Neural cell (in vitro differentiated cells): ENCODE measurements at regions not wholly inside any gene's neighbourhood (a gene's known extent, or its start where the extent isn't known, plus 50 kb on each side); places are given as distances from the start of the nearest gene placed in this dataset.

ENCODE experiments used
- H2AFZ ChIP-seq: fragments of 200-600, 300-800 bp; sonication (generic), shearing (Covaris generic); 2 replicates; pipeline ENCODE4 v1.6.0; 2014; ENCODE audit warnings: low read depth, mild to moderate bottlenecking, antibody characterized with exemption, low read length, moderate library complexity
- H3F3A ChIP-seq: fragments of 200-600 bp; shearing (Covaris generic); 2 replicates; pipeline ENCODE4 v1.6.1; 2016; ENCODE audit warnings: mild to moderate bottlenecking, moderate library complexity, mixed read lengths, antibody characterized with exemption, low read length; ENCODE audit not compliant: insufficient read depth, poor library complexity, severe bottlenecking
- H3K27ac ChIP-seq: fragments of 200-600, 300-800 bp; sonication (generic), shearing (Covaris generic); 2 replicates; pipeline ENCODE4 v1.5.1; 2014; ENCODE audit warnings: mild to moderate bottlenecking, low read length, moderate library complexity
- H3K27me3 ChIP-seq: fragments of 300-800, 200-600 bp; sonication (generic), shearing (Covaris generic); 2 replicates; pipeline ENCODE4 v1.6.0; 2014; ENCODE audit warnings: mild to moderate bottlenecking, low read depth, low read length, moderate library complexity; ENCODE audit not compliant: insufficient read depth
- H3K36me3 ChIP-seq: fragments of 300-800, 200-600 bp; sonication (generic), shearing (Covaris generic); 2 replicates; pipeline ENCODE4 v1.5.1; 2014; ENCODE audit warnings: mild to moderate bottlenecking, antibody characterized with exemption, low read length, moderate library complexity; ENCODE audit not compliant: insufficient read depth
- H3K4me2 ChIP-seq: fragments of 300-800, 200-600 bp; sonication (generic), shearing (Covaris generic); 2 replicates; pipeline ENCODE4 v1.6.0; 2014; ENCODE audit warnings: mild to moderate bottlenecking, low read length
- H3K4me3 ChIP-seq: fragments of 300-800, 200-600 bp; sonication (generic), shearing (Covaris generic); 2 replicates; pipeline ENCODE4 v1.5.1; 2014; ENCODE audit warnings: mild to moderate bottlenecking, low read length, moderate library complexity
- H3K79me2 ChIP-seq: fragments of 200-600 bp; shearing (Covaris generic); replicated peaks from 2 replicates; pipeline ENCODE4 v1.6.0; 2014; ENCODE audit warnings: mild to moderate bottlenecking, low read length, moderate library complexity; ENCODE audit not compliant: insufficient read depth
- H3K9ac ChIP-seq: fragments of 300-800, 200-600 bp; sonication (generic), shearing (Covaris generic); 2 replicates; pipeline ENCODE4 v1.6.1; 2016; ENCODE audit warnings: mild to moderate bottlenecking, low read length, mixed read lengths
- H3K9me2 ChIP-seq: fragments of 200-600 bp; shearing (Covaris generic); 2 replicates; pipeline ENCODE4 v1.6.1; 2016; ENCODE audit warnings: mild to moderate bottlenecking, low read length, mixed read lengths; ENCODE audit not compliant: insufficient read depth
- H3K9me3 ChIP-seq: fragments of 200-600, 300-800 bp; sonication (generic), shearing (Covaris generic); 2 replicates; pipeline ENCODE4 v1.6.1; 2016; ENCODE audit warnings: mild to moderate bottlenecking, mixed run types, low read length, moderate library complexity, mixed read lengths
- H4K20me1 ChIP-seq: fragments of 200-600 bp; shearing (Covaris generic); 2 replicates; pipeline ENCODE4 v1.6.1; 2016; ENCODE audit warnings: mild to moderate bottlenecking, mixed run types; ENCODE audit not compliant: insufficient read depth
- EP300 ChIP-seq: fragments of 450-650 bp; conservative IDR thresholded peaks from 2 replicates; pipeline ENCODE4 v1.6.1; 2014; ENCODE audit warnings: antibody characterized with exemption, mild to moderate bottlenecking, moderate library complexity; ENCODE audit not compliant: poor library complexity, severe bottlenecking
- EZH2 ChIP-seq: fragments of 200-600, 300-800 bp; shearing (Covaris generic), sonication (generic); IDR thresholded peaks from 2 replicates; pipeline ENCODE4 v1.6.1; 2014; ENCODE audit warnings: antibody characterized with exemption, low read length, borderline replicate concordance, mild to moderate bottlenecking; ENCODE audit not compliant: insufficient read depth, poor library complexity, severe bottlenecking
- MXI1 ChIP-seq: fragments of 450-650 bp; conservative IDR thresholded peaks from 2 replicates; pipeline ENCODE4 v1.6.1; 2014; ENCODE audit warnings: antibody characterized with exemption, mild to moderate bottlenecking; ENCODE audit not compliant: poor library complexity, severe bottlenecking
- POLR2AphosphoS5 ChIP-seq: IDR thresholded peaks from 2 replicates; pipeline ENCODE4 v1.6.1; 2012
- RAD21 ChIP-seq: fragments of 450-650 bp; conservative IDR thresholded peaks from 2 replicates; pipeline ENCODE4 v1.6.1; 2014; ENCODE audit warnings: antibody characterized with exemption, mild to moderate bottlenecking, moderate library complexity
- SMC3 ChIP-seq: fragments of 450-650 bp; conservative IDR thresholded peaks from 2 replicates; pipeline ENCODE4 v1.6.1; 2014; ENCODE audit warnings: antibody characterized with exemption, mild to moderate bottlenecking, moderate library complexity; ENCODE audit not compliant: poor library complexity
- TAF1 ChIP-seq: IDR thresholded peaks from 2 replicates; pipeline ENCODE4 v1.6.1; 2012; ENCODE audit warnings: low read depth
- TF ChIP-seq, protein P1 (sequence below): IDR thresholded peaks from 2 replicates; pipeline ENCODE4 v1.6.1; 2012; ENCODE audit warnings: borderline replicate concordance
- TF ChIP-seq, protein P2 (sequence below): fragments of 450-650 bp; IDR thresholded peaks from 2 replicates; pipeline ENCODE4 v1.5.1; 2014; ENCODE audit warnings: antibody characterized with exemption, mild to moderate bottlenecking, moderate library complexity; ENCODE audit not compliant: poor library complexity, severe bottlenecking

DNA sequence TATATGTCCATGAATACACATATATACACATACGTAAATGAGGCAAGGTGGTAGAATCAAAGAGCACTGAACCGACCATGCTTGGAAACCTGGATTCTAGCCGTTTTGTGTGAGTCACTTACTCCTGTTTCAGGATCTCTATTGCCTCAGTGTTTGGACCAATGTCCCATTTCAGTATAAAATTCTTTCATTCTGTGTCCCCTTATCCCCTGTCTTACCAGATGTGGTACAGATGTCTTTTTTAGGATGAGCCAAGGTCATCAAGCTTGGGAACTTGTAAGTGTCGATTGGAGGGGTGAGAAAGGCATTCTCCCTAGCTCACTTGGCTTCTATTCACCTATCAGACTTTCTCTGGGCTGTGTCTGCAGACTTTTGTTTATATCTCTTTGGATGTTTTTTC lies 139.9 kb upstream of the CHL1 start:
- no peak overlapping the region for H3K4me2 ChIP-seq
- no peaks in the 10 kb centered on the region for H3K9me3 ChIP-seq
- no peak overlapping the region for H2AFZ ChIP-seq
- H3K27me3 ChIP-seq: no peaks in the 10 kb centered on the region
- H4K20me1 ChIP-seq: no peaks in the 10 kb centered on the region
- H3K36me3 ChIP-seq: no peaks in the 10 kb centered on the region
- no peak overlapping the region for H3K4me3 ChIP-seq
- H3F3A ChIP-seq: no peaks in the 10 kb centered on the region
- H3K9me2 ChIP-seq: no peaks in the 10 kb centered on the region
- no peak overlapping the region for H3K9ac ChIP-seq
- no peaks in the 10 kb centered on the region for H3K79me2 ChIP-seq
- TF ChIP-seq EP300 (no peak), TAF1 (no peak), RAD21 (no peak), SMC3 (no peak), EZH2 (no peak), POLR2AphosphoS5 (no peak), MXI1 (no peak)
- TF ChIP-seq, protein P1, sequence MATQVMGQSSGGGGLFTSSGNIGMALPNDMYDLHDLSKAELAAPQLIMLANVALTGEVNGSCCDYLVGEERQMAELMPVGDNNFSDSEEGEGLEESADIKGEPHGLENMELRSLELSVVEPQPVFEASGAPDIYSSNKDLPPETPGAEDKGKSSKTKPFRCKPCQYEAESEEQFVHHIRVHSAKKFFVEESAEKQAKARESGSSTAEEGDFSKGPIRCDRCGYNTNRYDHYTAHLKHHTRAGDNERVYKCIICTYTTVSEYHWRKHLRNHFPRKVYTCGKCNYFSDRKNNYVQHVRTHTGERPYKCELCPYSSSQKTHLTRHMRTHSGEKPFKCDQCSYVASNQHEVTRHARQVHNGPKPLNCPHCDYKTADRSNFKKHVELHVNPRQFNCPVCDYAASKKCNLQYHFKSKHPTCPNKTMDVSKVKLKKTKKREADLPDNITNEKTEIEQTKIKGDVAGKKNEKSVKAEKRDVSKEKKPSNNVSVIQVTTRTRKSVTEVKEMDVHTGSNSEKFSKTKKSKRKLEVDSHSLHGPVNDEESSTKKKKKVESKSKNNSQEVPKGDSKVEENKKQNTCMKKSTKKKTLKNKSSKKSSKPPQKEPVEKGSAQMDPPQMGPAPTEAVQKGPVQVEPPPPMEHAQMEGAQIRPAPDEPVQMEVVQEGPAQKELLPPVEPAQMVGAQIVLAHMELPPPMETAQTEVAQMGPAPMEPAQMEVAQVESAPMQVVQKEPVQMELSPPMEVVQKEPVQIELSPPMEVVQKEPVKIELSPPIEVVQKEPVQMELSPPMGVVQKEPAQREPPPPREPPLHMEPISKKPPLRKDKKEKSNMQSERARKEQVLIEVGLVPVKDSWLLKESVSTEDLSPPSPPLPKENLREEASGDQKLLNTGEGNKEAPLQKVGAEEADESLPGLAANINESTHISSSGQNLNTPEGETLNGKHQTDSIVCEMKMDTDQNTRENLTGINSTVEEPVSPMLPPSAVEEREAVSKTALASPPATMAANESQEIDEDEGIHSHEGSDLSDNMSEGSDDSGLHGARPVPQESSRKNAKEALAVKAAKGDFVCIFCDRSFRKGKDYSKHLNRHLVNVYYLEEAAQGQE: no peak
- TF ChIP-seq, protein P2, sequence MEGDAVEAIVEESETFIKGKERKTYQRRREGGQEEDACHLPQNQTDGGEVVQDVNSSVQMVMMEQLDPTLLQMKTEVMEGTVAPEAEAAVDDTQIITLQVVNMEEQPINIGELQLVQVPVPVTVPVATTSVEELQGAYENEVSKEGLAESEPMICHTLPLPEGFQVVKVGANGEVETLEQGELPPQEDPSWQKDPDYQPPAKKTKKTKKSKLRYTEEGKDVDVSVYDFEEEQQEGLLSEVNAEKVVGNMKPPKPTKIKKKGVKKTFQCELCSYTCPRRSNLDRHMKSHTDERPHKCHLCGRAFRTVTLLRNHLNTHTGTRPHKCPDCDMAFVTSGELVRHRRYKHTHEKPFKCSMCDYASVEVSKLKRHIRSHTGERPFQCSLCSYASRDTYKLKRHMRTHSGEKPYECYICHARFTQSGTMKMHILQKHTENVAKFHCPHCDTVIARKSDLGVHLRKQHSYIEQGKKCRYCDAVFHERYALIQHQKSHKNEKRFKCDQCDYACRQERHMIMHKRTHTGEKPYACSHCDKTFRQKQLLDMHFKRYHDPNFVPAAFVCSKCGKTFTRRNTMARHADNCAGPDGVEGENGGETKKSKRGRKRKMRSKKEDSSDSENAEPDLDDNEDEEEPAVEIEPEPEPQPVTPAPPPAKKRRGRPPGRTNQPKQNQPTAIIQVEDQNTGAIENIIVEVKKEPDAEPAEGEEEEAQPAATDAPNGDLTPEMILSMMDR: no peak
- H3K27ac ChIP-seq: no peak overlapping the region

DNA sequence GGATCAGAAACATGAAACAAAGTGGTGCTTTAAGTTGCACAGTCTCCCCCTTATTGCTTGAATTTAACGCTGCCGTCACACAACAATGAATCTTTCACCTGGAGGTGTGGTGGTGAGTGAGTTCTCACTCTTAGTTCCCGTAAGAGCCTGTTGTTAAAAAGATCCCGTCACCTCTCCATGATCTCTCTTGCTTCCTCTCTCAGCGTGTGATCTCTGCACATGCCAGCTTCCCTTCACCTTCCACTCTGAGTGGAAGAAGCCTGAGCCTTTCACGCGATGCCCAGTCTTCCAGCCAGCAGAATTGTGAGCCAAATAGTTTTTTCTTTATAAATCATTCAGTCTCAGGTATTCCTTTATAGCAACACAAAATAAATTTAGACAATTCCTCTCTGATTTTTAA lies 136.7 kb upstream of the CHL1 start:
- TF ChIP-seq EP300 (no peak), MXI1 (no peak), POLR2AphosphoS5 (no peak), RAD21 (no peak), TAF1 (no peak), SMC3 (no peak)
- TF ChIP-seq, protein P1: no peak
- TF ChIP-seq, protein P2: no peak
- Histone ChIP-seq H3K9me3 (no peaks in the 10 kb centered on the region), H3K27ac (no peak overlapping the region), H2AFZ (no peak overlapping the region), H3K4me2 (no peak overlapping the region), H3K36me3 (no peaks in the 10 kb centered on the region), H3K9me2 (no peaks in the 10 kb centered on the region), H3K9ac (no peak overlapping the region), H4K20me1 (no peaks in the 10 kb centered on the region), H3K79me2 (no peaks in the 10 kb centered on the region), H3K4me3 (no peak overlapping the region), H3K27me3 (no peaks in the 10 kb centered on the region), H3F3A (no peaks in the 10 kb centered on the region)
